K562 (cell line): ENCODE measurements at regions not wholly inside any gene's neighbourhood (a gene's known extent, or its start where the extent isn't known, plus 50 kb on each side); places are given as distances from the start of the nearest gene placed in this dataset.

Source experiments
- ATAC-seq: fragments of 200-7000 bp; cut with Tn5 transposase; 3 replicates; pipeline ENCODE4 v1.9.1; 2020; ENCODE audit warnings: moderate library complexity
- BruUV-seq: library from RNA; stranded (reverse); fragments of 400-500 nt; replicated peaks from 2 replicates; lab custom pipeline; 2021; lab: Mats Ljungman, UMichigan
- CTCF ChIA-PET: fragments of 300-600 bp; formaldehyde crosslinking; extraction: SDS; loops from one replicate; lab custom pipeline; 2021; ENCODE audit warnings: low intra/inter-chr PET ratio; lab: Yijun Ruan, JAX
- POLR2A ChIA-PET: fragments of 300-600, 350-650 bp; sonication (Branson Sonifier 250); formaldehyde crosslinking; extraction: SDS; loops from one replicate; lab custom pipeline; 2021; ENCODE audit warnings: antibody characterized with exemption, inconsistent platforms; lab: Yijun Ruan, JAX
- DNase-seq, 4 experiments: peaks; one replicate each; pipeline versions ENCODE4 v3.0.0 to v3.0.0-alpha.2; 2011 to 2018; ENCODE audit warnings: low spot score in 3 of 4, mixed read lengths in 3 of 4; ENCODE audit errors: extremely low read depth in 1 of 4
- FAIRE-seq: peaks from 2 replicates; lab custom pipeline; 2011; peaks lifted over from hg19 to GRCh38; lab: Jason Lieb, UNC
- H2AFZ ChIP-seq: 2 replicates; pipeline ENCODE4 v1.6.0; 2011; ENCODE audit warnings: low read depth, low read length, control low read depth, inconsistent platforms
- H3K27ac ChIP-seq: fragments of 200-600 bp; 3 replicates; pipeline ENCODE4 v1.8.0; 2011; ENCODE audit warnings: low read depth, mild to moderate bottlenecking, control low read depth, inconsistent platforms, low read length, moderate library complexity, mixed read lengths; ENCODE audit errors: extremely low read depth
- H3K27me3 ChIP-seq, 2 experiments: fragments of 300-600 bp in 1 of 2; 2 replicates in 1 of 2; 3 replicates in 1 of 2; pipeline versions ENCODE4 v1.6.0 to v1.8.0; 2011; ENCODE audit warnings: inconsistent platforms in 2 of 2, low read length in 2 of 2, mild to moderate bottlenecking in 1 of 2, mixed read lengths in 1 of 2, moderate library complexity in 1 of 2; ENCODE audit not compliant: control insufficient read depth in 2 of 2, insufficient read depth in 2 of 2
- H3K36me3 ChIP-seq: fragments of 300-600 bp; 3 replicates; pipeline ENCODE4 v1.8.0; 2011; ENCODE audit warnings: mild to moderate bottlenecking, low read length, inconsistent platforms; ENCODE audit not compliant: control insufficient read depth, insufficient read depth
- H3K4me1 ChIP-seq, 2 experiments: fragments of 200-600 bp in 1 of 2; replicated peaks in 1 of 2; 2 replicates in 1 of 2; 3 replicates in 1 of 2; pipeline versions ENCODE4 v1.5.1 to v1.8.0; 2011; ENCODE audit warnings: inconsistent platforms in 2 of 2, low read length in 2 of 2, mild to moderate bottlenecking in 1 of 2, mixed read lengths in 1 of 2, moderate library complexity in 1 of 2; ENCODE audit not compliant: control insufficient read depth in 2 of 2, insufficient read depth in 2 of 2
- H3K4me2 ChIP-seq: 2 replicates; pipeline ENCODE4 v1.6.1; 2011; ENCODE audit warnings: low read length, control low read depth, inconsistent platforms, mixed read lengths; ENCODE audit not compliant: insufficient read depth
- H3K4me3 ChIP-seq: fragments of 200-600 bp; sonication (generic), shearing (Covaris generic); 2 replicates; pipeline ENCODE4 v1.5.1; 2016; ENCODE audit warnings: control low read depth, inconsistent platforms
- H3K79me2 ChIP-seq: fragments of 200-600 bp; 3 replicates; pipeline ENCODE4 v1.8.0; 2011; ENCODE audit warnings: low read length, inconsistent platforms; ENCODE audit not compliant: control insufficient read depth, insufficient read depth
- H3K9ac ChIP-seq, 2 experiments: 2 replicates each; pipeline versions ENCODE4 v1.6.0 to v1.6.1; 2011; ENCODE audit warnings: low read depth in 2 of 2, low read length in 2 of 2, control low read depth in 1 of 2, inconsistent platforms in 1 of 2, mild to moderate bottlenecking in 1 of 2, mixed read lengths in 1 of 2; ENCODE audit not compliant: insufficient read depth in 1 of 2
- H3K9me1 ChIP-seq: one replicate; pipeline ENCODE4 v1.6.0; 2011; ENCODE audit warnings: inconsistent platforms, mild to moderate bottlenecking, low read length, moderate library complexity; ENCODE audit not compliant: control insufficient read depth, insufficient read depth
- H3K9me3 ChIP-seq: replicated peaks from 2 replicates; pipeline ENCODE4 v1.5.1; 2011; ENCODE audit warnings: low read depth, low read length, inconsistent platforms; ENCODE audit not compliant: control insufficient read depth, insufficient read depth
- H4K20me1 ChIP-seq: replicated peaks from 2 replicates; pipeline ENCODE4 v1.6.1; 2011; ENCODE audit warnings: low read length, inconsistent platforms, mixed read lengths; ENCODE audit not compliant: control insufficient read depth, insufficient read depth
- ARID4B ChIP-seq: sonication (generic); formaldehyde crosslinking; IDR thresholded peaks from 2 replicates; pipeline ENCODE4 v1.8.0; 2022; ENCODE audit warnings: mild to moderate bottlenecking, missing genetic modification reagents
- ATF4 ChIP-seq: fragments of 450-650 bp; formaldehyde crosslinking; IDR thresholded peaks from 2 replicates; pipeline ENCODE4 v1.4.0; 2022; ENCODE audit warnings: mild to moderate bottlenecking, moderate library complexity
- E2F8 ChIP-seq: fragments of 450-650 bp; IDR thresholded peaks from 2 replicates; pipeline ENCODE4 v1.7.1; 2018; ENCODE audit warnings: mild to moderate bottlenecking, low read depth; ENCODE audit not compliant: partially characterized antibody
- FOXP1 ChIP-seq: sonication (generic); formaldehyde crosslinking; IDR thresholded peaks from 2 replicates; pipeline ENCODE4 v1.8.0; 2022; ENCODE audit warnings: mild to moderate bottlenecking, missing genetic modification reagents
- FUS ChIP-seq: fragments of 200-400 bp; formaldehyde crosslinking; optimal IDR thresholded peaks from 2 replicates; pipeline ENCODE3; 2017; ENCODE audit warnings: low read depth, low read length
- NR2C2 ChIP-seq, 2 experiments: fragments of 200-800 bp in 1 of 2; sonication (Bioruptor generic) in 1 of 2; sonication (generic) in 1 of 2; formaldehyde crosslinking in 1 of 2; IDR thresholded peaks; 2 replicates each; pipeline versions ENCODE4 v1.6.1 to v1.8.0; 2016 to 2022; ENCODE audit warnings: mild to moderate bottlenecking in 1 of 2, missing compliant biosample characterization in 1 of 2, missing genetic modification characterization in 1 of 2, missing genetic modification reagents in 1 of 2
- POLR2B ChIP-seq: fragments of 450-650 bp; IDR thresholded peaks from 2 replicates; pipeline ENCODE4 v1.6.1; 2018; ENCODE audit warnings: low read depth; ENCODE audit not compliant: partially characterized antibody
- THAP12 ChIP-seq: fragments of 250-450 bp; sonication (Bioruptor Pico); IDR thresholded peaks from 2 replicates; pipeline ENCODE4 v1.9.0; 2021; ENCODE audit warnings: mild to moderate bottlenecking, inconsistent platforms
- YBX1 ChIP-seq: fragments of 450-650 bp; IDR thresholded peaks from 2 replicates; pipeline ENCODE4 v1.7.1; 2016; ENCODE audit warnings: mild to moderate bottlenecking
- ZFPM2 ChIP-seq: fragments of 250-450 bp; sonication (Bioruptor Pico); IDR thresholded peaks from 2 replicates; pipeline ENCODE4 v1.5.1; 2022; ENCODE audit warnings: mild to moderate bottlenecking
- ZNF140 ChIP-seq: fragments of 250-450 bp; sonication (Bioruptor Pico); IDR thresholded peaks from 2 replicates; pipeline ENCODE4 v1.8.0; 2021; ENCODE audit warnings: moderate library complexity, mild to moderate bottlenecking, inconsistent platforms
- ZNF785 ChIP-seq: fragments of 250-450 bp; sonication (Bioruptor Pico); IDR thresholded peaks from 2 replicates; pipeline ENCODE4 v1.4.0; 2020; ENCODE audit warnings: mild to moderate bottlenecking
- WGBS: fragments of 100-300 bp; shearing (Covaris generic); methylation state at CpG from one replicate; pipeline ENCODE4 v1.1.6; 2016; ENCODE audit warnings: low coverage, mixed read lengths; ENCODE audit not compliant: insufficient coverage; ENCODE audit errors: missing lambda C conversion rate; 5-methylcytosine and 5-hydroxymethylcytosine counted together
- in situ Hi-C: fragments of 300-500 bp; cut with MboI; formaldehyde crosslinking; loops from 4 replicates; pipeline ENCODE4 v1.15.0; 2018; ENCODE audit warnings: inconsistent platforms, mixed read lengths
- intact Hi-C: fragments of 100-400 bp; cut with micrococcal nuclease; formaldehyde crosslinking; loops from 2 replicates; pipeline ENCODE4 v1.14.2; 2022

- in situ Hi-C loops = no loop called here
- POLR2A ChIA-PET = no interaction called here
- TF ChIP-seq POLR2B = no peak
- TF ChIP-seq ZFPM2 (CRISPR knock-in tag) = no peak
- TF ChIP-seq ZNF140 (CRISPR knock-in tag) = no peak
- TF ChIP-seq ATF4 (CRISPR knock-in tag) = no peak
- no peak for TF ChIP-seq E2F8
- TF ChIP-seq FUS = no peak
- no peak for TF ChIP-seq ARID4B (CRISPR knock-in tag)
- no peak for TF ChIP-seq THAP12 (CRISPR knock-in tag)
- TF ChIP-seq YBX1 = no peak
- no peak for TF ChIP-seq NR2C2 (CRISPR knock-in tag; IDR thresholded peaks at IDR 0.05)
- no peak for TF ChIP-seq NR2C2 (tag; IDR thresholded peaks at IDR 0.05)
- TF ChIP-seq FOXP1 = no peak
- TF ChIP-seq ZNF785 = no peak
- H3K27me3 ChIP-seq = peaks cover 0 to 7% of the 10 kb centered on the region in 2 experiments; a peak in 1 of 5 replicates
- H3K79me2 ChIP-seq = no peaks in the 10 kb centered on the region
- H3K9me3 ChIP-seq = no peaks in the 10 kb centered on the region
- no peak overlapping the region for H3K27ac ChIP-seq
- no peaks in the 10 kb centered on the region for H3K9me1 ChIP-seq
- H2AFZ ChIP-seq = no peak overlapping the region
- no peaks in the 10 kb centered on the region for H3K36me3 ChIP-seq
- no peaks in the 10 kb centered on the region for H3K4me1 ChIP-seq
- H3K9ac ChIP-seq = no peak overlapping the region
- BruUV-seq = no TSS peak
- H3K4me3 ChIP-seq = no peak overlapping the region
- no peak for ATAC-seq
- DNase-seq = no peak
- no peak for FAIRE-seq
- H4K20me1 ChIP-seq = no peaks in the 10 kb centered on the region
- WGBS = 0% methylated on average over 5 of the region's 25 CpGs
- intact Hi-C loops = no loop called here
- H3K4me2 ChIP-seq = no peak overlapping the region
- CTCF ChIA-PET = no interaction called here
Observed at GRCh38 chrX:110944311-110944750, 148.7 kb upstream of the CHRDL1 start.
